Dermis blood vessel endothelial cell (primary cell): ENCODE measurements at regions not wholly inside any gene's neighbourhood (a gene's known extent, or its start where the extent isn't known, plus 50 kb on each side); places are given as distances from the start of the nearest gene placed in this dataset.

Source experiments
- DNase-seq: peaks from one replicate; pipeline ENCODE4 v3.0.0; 2010

- DNase-seq = no peak
Observed at GRCh38 chr18:38923540-38923939, 1357.9 kb upstream of the CELF4 start.

- DNase-seq = no peak
Observed at GRCh38 chr18:38923126-38923525, 1357.5 kb upstream of the CELF4 start.

GRCh38 chr18:38909972-38910371 is 1344.4 kb upstream of the CELF4 start:
- no peak for DNase-seq

GRCh38 chr18:38902796-38903195 is 1337.2 kb upstream of the CELF4 start:
- no peak for DNase-seq

- DNase-seq = no peak
Observed at GRCh38 chr18:38900445-38900844, 1334.8 kb upstream of the CELF4 start.

- no peak for DNase-seq
Observed at GRCh38 chr18:38900031-38900430, 1334.4 kb upstream of the CELF4 start.

GRCh38 chr18:38899252-38899651 is 1333.7 kb upstream of the CELF4 start:
- no peak for DNase-seq

- no peak for DNase-seq
Observed at GRCh38 chr18:38898167-38898566, 1332.6 kb upstream of the CELF4 start.

GRCh38 chr18:38895560-38895959 is 1330.0 kb upstream of the CELF4 start:
- no peak for DNase-seq

- no peak for DNase-seq
Observed at GRCh38 chr18:38887671-38888020, 1322.0 kb upstream of the CELF4 start.

GRCh38 chr18:38886861-38887670 is 1321.5 kb upstream of the CELF4 start:
- DNase-seq = no peak

- no peak for DNase-seq
Observed at GRCh38 chr18:38886235-38886634, 1320.6 kb upstream of the CELF4 start.

GRCh38 chr18:38884050-38884449 is 1318.5 kb upstream of the CELF4 start:
- no peak for DNase-seq

- no peak for DNase-seq
Observed at GRCh38 chr18:38883111-38883510, 1317.5 kb upstream of the CELF4 start.

GRCh38 chr18:38879871-38880270 is 1314.3 kb upstream of the CELF4 start:
- DNase-seq = no peak

GRCh38 chr18:38872342-38872741 is 1306.7 kb upstream of the CELF4 start:
- DNase-seq = no peak

GRCh38 chr18:38868757-38869156 is 1303.2 kb upstream of the CELF4 start:
- no peak for DNase-seq

- DNase-seq = no peak
Observed at GRCh38 chr18:38867680-38868079, 1302.1 kb upstream of the CELF4 start.

GRCh38 chr18:38851526-38851925 is 1285.9 kb upstream of the CELF4 start:
- DNase-seq = no peak

GRCh38 chr18:38847326-38847725 is 1281.7 kb upstream of the CELF4 start:
- no peak for DNase-seq

GRCh38 chr18:38843291-38843690 is 1277.7 kb upstream of the CELF4 start:
- no peak for DNase-seq

GRCh38 chr18:38826247-38826646 is 1260.6 kb upstream of the CELF4 start:
- DNase-seq = no peak

- DNase-seq = no peak
Observed at GRCh38 chr18:38811209-38811608, 1245.6 kb upstream of the CELF4 start.

GRCh38 chr18:38810789-38811188 is 1245.2 kb upstream of the CELF4 start:
- DNase-seq = no peak

GRCh38 chr18:38807915-38808314 is 1242.3 kb upstream of the CELF4 start:
- no peak for DNase-seq
